ENCODE measurements at regions not wholly inside any gene's neighbourhood (a gene's known extent, or its start where the extent isn't known, plus 50 kb on each side); places are given as distances from the start of the nearest gene placed in this dataset.

- DNase-seq (ENCODE audit: low read depth in 2 of 2) = no peak
These were observed 683.5 kb upstream of the GRM7 start for GRCh38 chr3:6177417-6177816.

- DNase-seq (ENCODE audit: low read depth in 2 of 2) = no peak
These were observed 681.2 kb upstream of the GRM7 start for GRCh38 chr3:6179761-6180160.

- DNase-seq (ENCODE audit: low read depth in 2 of 2) = no peak
These were observed 680.7 kb upstream of the GRM7 start for GRCh38 chr3:6180171-6180570.

DNA sequence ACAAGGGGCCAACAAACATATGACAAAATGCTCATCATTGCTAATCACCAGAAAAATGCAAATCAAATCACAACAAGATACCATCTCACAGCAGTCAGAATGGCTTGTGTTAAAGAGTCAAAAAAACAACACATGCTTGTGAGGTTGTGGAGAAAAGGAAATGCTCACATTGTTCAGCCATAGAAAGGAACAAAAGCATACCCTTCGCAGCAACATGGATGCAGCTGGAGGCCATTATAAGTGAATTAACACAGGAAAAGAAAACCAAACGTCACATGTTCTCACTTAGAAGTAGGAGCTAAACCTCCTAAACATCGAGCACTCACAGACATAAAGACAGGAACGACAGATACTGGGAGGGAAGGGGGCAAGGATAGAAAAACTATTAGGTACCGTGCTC, 678.4 kb upstream of the GRM7 start:
- DNase-seq (ENCODE audit: low read depth in 2 of 2) = no peak

GRCh38 chr3:6182909-6183308, 678.0 kb upstream of the GRM7 start:
- DNase-seq (ENCODE audit: low read depth in 2 of 2) = no peak

DNA sequence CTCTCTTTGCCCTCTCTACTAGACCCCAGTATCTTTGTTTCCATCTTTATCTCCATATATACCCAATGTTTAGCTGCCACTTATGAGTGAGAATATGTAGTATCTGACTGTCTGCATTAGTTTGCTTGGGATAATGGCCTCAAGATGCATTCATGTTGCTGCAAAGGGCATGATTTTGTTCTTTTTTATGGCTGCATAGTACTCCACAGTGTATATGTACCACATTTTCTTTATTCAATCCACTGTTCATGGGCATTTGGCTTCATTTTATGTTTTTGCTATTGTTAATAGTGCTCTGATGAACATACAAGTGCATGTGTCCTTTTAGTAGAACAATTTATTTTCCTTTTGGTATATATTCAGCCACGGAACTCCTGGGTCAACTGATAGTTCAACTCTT, 671.5 kb upstream of the GRM7 start:
- no peak for DNase-seq (ENCODE audit: low read depth in 2 of 2)

DNA sequence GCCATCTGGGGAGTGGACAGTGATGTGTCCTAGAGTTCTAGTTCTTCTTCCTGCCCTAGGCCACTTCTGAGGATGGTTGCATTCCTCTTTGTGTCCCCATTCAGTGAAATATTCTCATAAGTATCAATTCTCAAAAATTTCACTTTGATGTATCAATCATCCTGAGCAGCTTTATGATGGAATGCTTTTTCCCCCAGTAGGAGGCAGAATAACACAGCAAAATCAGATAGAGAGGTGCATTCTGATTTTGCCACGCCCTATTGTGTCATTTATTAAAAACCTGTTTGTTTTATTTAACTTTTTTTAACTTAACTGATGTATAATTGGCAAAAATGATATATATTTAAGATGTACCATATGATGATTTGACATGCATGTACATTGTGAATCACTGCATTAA, 656.0 kb upstream of the GRM7 start:
- DNase-seq (ENCODE audit: low read depth in 2 of 2) = no peak

- no peak for DNase-seq (ENCODE audit: low read depth in 2 of 2)
These were observed 644.5 kb upstream of the GRM7 start for GRCh38 chr3:6216135-6217026.

DNA sequence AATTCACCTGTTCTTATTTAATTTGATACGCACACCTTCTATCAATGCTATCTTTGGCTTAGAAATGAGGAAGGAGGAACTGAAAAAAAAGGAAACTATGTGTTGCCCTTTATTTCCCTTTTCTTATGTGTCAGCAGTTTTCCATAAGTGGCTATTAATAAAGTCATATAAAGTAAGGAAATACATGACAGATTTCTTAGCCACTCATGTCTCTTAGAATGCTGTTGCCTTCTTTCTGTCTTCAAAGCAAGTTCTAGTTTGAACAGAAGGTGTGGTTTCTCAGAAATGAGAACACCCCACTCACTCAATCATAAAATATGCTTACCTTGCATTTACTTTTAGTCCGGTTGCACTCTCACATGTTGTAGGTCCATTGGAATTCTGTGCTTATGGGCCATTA, 640.5 kb upstream of the GRM7 start:
- no peak for DNase-seq (ENCODE audit: low read depth in 2 of 2)

DNA sequence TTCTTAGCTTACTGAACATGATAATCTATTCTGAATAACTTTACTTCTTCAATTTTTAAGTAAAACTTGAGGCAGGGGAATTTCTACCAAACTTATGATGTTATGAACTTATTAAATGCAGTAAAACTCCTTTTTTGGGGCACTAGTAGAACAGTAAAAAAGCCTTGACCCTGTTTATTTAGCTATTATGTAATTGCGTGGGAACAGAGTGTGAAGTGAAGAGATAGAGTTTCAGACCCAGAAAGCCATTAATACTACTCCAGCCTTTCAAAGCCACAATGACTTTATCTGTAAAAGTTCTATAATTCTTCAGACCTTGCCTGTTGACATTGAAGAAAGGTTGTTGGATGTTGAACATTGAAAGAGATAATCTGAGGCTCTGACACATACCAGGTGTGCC, 638.8 kb upstream of the GRM7 start:
- DNase-seq (ENCODE audit: low read depth in 2 of 2) = no peak

- no peak for DNase-seq (ENCODE audit: low read depth in 2 of 2)
These were observed 637.3 kb upstream of the GRM7 start for GRCh38 chr3:6223572-6223971.

- no peak for DNase-seq (ENCODE audit: low read depth in 2 of 2)
These were observed 631.8 kb upstream of the GRM7 start for GRCh38 chr3:6228958-6229683.

DNA sequence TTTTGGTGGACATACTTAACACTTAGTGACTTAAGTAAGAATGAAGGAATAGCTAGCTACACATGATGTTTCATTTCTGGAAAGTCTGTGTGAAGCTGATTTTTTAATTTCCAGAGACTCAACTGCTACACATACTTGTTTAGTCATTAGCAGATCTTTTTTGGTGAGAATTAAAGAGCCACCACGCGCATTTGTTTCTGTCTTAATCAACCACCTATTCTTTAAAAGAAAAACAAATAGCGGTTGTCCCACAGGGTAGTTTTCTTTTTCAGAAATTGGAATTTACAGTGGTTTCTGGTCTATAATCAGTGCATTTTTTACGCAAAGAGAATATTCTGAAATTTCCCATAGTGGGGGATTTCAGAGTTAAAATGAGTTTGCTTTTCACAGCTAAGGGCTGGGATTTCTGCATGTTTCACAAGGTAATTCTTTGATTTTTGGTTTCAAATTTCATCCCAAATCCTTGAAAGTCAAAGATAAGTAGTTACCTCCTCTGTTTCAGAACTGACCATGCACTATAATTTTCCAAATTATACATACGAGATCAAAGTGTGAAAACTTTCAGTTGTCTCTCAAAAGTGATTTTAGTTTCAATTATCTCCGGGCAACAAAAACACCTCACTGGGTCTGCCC, 631.0 kb upstream of the GRM7 start:
- no peak for DNase-seq (ENCODE audit: low read depth in 2 of 2)

DNA sequence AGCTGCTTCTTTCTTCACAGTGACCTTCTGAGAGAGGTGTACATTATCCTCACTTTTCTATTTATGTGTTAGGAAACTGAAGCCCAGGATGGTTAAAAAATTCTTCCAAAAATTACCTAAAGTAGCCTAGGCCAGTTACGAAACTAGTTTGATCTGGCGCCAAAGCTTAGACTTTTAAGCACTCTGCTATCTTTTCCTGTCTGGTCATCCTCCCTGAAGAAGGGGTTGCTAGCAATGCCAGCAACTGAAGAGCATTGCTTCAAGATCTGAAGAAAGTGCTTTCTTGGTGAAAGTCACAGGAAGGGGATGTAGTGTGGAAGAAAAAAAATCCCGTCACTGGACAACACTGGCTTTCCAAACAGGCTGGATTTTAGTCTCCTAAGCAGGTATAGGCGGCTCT, 618.8 kb upstream of the GRM7 start:
- DNase-seq (ENCODE audit: low read depth in 2 of 2) = no peak

DNA sequence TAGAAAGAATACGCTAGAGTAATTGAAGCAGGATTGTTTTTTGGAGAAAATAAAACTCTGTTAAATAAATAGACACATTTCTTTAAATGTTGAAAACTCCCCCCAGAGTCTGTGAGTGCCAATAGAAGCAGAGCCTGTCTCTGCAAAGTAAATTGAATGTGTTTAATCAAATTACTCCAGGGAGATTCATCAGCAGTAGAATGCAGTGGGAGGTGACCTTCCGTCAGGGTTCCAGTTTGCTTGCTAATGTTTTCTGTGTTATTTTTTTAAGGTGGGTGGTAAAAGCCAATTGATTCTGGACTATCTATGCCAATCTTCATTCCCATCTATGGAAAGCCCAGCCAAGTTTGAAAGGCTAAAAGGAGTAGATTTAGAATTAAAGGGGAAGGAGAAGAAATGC, 612.4 kb upstream of the GRM7 start:
- no peak for DNase-seq (ENCODE audit: low read depth in 2 of 2)

GRCh38 chr3:6249679-6250078, 611.2 kb upstream of the GRM7 start:
- no peak for DNase-seq (ENCODE audit: low read depth in 2 of 2)

DNA sequence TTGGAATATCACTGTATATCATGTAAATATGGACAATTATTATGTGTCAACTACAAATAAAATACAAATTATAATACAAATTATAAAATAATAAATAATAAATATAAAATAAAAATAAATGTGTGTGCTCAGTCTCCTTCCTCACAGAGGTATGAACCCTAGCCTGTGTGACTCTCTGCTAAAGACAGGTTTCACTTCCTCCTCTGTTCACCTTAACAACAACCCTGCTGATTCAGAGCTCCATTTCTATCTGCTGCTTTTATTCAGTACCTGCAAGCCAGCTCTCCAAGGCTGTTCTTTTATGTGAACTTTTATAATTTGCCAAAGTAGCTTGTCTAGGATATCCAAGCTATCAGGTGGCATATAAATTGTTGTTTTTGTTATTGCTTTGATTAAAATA, 610.7 kb upstream of the GRM7 start:
- DNase-seq (ENCODE audit: low read depth in 2 of 2) = no peak

GRCh38 chr3:6251612-6252400, 609.1 kb upstream of the GRM7 start:
- no peak for DNase-seq (ENCODE audit: low read depth in 2 of 2)

DNA sequence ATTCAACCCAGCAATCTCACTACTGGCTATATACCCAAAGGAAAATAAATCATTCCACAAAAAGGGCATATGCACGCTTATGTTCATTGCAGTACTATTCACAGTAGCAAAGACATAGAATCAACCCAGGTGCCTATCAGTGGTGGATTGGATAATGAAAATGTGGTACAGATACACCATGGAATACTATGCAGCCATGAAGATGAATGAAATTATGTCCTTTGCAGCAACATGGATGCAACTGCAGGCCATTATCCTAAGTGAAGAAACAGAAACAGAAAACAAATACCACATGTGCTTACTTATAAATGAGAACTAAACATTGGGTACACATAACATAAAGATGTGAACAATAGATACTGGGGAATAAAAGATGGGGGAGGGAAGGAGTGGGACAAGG, 606.4 kb upstream of the GRM7 start:
- no peak for DNase-seq (ENCODE audit: low read depth in 2 of 2)

DNA sequence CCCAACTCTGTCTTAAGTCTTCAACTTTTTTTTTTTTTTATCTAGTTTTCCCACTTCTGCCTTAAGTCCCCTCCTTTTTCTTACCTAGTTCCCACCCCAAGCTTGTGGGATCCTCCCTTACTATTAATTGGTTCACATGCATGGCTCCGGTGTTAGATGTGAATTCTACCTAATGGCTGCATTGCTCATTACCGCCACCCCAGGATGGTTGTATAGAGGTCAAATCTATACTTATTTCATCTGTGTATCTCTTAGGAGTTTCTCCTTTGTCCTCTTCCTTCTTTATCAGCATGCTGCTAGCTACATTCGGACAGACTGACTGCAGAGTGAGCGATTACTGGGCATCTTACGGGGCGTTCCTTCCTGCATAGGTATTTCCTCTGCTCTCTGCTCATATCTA, 605.7 kb upstream of the GRM7 start:
- no peak for DNase-seq (ENCODE audit: low read depth in 2 of 2)

DNA sequence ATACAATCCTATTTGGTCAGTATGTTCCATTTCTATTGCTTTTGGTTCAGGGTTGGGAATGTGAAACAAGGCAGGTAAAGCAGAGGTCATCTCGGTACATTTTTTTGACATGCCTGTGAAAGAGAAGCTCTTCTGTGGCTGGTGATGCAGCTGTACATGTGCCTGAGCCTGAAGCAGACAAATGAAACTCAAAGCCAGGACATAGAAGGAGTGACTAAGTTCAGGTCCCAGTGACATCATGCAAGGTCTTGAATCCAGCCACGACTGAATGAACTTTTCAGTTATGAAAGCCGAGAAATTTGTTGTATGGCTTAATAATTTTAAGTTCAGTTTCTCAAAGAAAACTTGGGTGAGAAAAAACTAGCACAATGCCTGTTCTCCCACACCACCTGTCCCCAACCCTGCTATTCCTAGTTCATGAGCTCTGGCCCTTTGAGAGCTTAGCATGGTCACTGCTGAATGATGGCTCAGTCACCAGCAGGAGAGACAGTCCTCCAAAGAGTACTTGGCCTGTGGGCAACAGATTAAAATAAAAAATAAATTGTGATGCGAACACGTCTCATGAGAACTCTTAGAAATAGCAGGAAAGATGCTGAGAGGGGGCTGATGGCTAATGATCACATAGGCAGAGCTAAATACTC, 600.2 kb upstream of the GRM7 start:
- no peak for DNase-seq (ENCODE audit: low read depth in 2 of 2)

DNA sequence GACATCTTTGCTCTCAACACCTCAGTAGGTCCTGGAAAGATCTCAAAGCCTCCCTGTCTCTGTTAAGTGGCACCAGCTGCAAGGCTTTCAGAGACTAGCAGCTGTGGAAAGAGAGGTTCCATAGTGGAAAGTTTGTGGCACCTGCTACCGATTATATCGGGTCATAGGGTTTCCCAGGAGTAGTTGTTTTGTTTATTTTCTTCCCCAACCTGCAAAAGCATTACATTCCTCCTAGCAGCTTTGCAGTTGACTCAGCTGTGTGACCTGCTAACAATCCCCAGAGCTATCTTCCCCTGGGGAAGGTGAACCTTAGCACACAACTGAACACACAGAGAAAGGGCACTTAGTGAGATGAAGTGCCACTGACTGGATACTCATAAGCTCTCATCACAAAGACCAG, 598.9 kb upstream of the GRM7 start:
- DNase-seq (ENCODE audit: low read depth in 2 of 2) = no peak

Measured in stimulated activated CD4-positive, alpha-beta T cell treated with anti-CD3 and anti-CD28 coated beads, Interleukin-4, amount 100 ng/mL, for 48 hours (primary cell).